ENCODE measurements at regions not wholly inside any gene's neighbourhood (a gene's known extent, or its start where the extent isn't known, plus 50 kb on each side); places are given as distances from the start of the nearest gene placed in this dataset.

- no peak for TF ChIP-seq SIN3A (IDR thresholded peaks at IDR 0.05; ENCODE audit: borderline replicate concordance, insufficient read depth, low read length)
Measured at GRCh38 chr6:112591329-112591728, 244.2 kb downstream of the RFPL4B start.

- TF ChIP-seq FOXP2 (optimal IDR thresholded peaks at IDR 0.05; ENCODE audit: borderline replicate concordance, extremely low read depth, extremely low read length, insufficient read depth) (no peak), SIN3A (IDR thresholded peaks at IDR 0.05; ENCODE audit: borderline replicate concordance, insufficient read depth, low read length) (no peak), TAF1 (IDR thresholded peaks at IDR 0.05; ENCODE audit: borderline replicate concordance, insufficient read depth, low read length) (no peak), POLR2AphosphoS5 (IDR thresholded peaks at IDR 0.05; ENCODE audit: low read depth, low read length) (no peak)
- TF ChIP-seq, protein P1, sequence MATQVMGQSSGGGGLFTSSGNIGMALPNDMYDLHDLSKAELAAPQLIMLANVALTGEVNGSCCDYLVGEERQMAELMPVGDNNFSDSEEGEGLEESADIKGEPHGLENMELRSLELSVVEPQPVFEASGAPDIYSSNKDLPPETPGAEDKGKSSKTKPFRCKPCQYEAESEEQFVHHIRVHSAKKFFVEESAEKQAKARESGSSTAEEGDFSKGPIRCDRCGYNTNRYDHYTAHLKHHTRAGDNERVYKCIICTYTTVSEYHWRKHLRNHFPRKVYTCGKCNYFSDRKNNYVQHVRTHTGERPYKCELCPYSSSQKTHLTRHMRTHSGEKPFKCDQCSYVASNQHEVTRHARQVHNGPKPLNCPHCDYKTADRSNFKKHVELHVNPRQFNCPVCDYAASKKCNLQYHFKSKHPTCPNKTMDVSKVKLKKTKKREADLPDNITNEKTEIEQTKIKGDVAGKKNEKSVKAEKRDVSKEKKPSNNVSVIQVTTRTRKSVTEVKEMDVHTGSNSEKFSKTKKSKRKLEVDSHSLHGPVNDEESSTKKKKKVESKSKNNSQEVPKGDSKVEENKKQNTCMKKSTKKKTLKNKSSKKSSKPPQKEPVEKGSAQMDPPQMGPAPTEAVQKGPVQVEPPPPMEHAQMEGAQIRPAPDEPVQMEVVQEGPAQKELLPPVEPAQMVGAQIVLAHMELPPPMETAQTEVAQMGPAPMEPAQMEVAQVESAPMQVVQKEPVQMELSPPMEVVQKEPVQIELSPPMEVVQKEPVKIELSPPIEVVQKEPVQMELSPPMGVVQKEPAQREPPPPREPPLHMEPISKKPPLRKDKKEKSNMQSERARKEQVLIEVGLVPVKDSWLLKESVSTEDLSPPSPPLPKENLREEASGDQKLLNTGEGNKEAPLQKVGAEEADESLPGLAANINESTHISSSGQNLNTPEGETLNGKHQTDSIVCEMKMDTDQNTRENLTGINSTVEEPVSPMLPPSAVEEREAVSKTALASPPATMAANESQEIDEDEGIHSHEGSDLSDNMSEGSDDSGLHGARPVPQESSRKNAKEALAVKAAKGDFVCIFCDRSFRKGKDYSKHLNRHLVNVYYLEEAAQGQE (IDR thresholded peaks at IDR 0.05; ENCODE audit: insufficient read depth in 1 of 2, low read depth in 2 of 2, low read length in 2 of 2) = no peak
Measured at GRCh38 chr6:112592159-112592558, 245.0 kb downstream of the RFPL4B start.

- TF ChIP-seq SIN3A (IDR thresholded peaks at IDR 0.05; ENCODE audit: borderline replicate concordance, insufficient read depth, low read length) = no peak
- TF ChIP-seq TAF1 (IDR thresholded peaks at IDR 0.05; ENCODE audit: borderline replicate concordance, insufficient read depth, low read length) = no peak
- no peak for TF ChIP-seq POLR2AphosphoS5 (IDR thresholded peaks at IDR 0.05; ENCODE audit: low read depth, low read length)
- TF ChIP-seq, protein P1 (IDR thresholded peaks at IDR 0.05; ENCODE audit: insufficient read depth in 1 of 2, low read depth in 2 of 2, low read length in 2 of 2) = no peak
- no peak for TF ChIP-seq FOXP2 (optimal IDR thresholded peaks at IDR 0.05; ENCODE audit: borderline replicate concordance, extremely low read depth, extremely low read length, insufficient read depth)
Measured at GRCh38 chr6:112594886-112595594, 247.9 kb downstream of the RFPL4B start.

DNA sequence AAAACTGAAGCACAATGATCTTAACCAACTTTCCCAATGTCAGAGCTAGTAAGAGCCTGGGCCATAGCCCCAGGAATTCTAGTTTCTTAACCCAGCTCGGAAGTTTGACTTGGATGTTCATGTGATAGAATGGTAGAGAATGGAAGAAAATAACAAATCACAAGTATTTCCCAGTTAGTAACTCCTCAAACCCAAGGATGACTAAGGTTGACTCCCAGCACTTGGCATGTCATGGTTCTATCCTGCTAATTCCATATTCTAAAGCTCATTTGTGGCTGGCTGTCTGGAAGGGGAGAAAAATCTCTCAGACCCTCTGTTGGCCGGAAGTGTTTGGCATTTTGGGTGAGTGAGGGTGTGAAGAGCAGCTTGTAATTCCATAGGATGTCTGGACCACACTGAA, 248.7 kb downstream of the RFPL4B start:
- no peak for TF ChIP-seq TAF1 (IDR thresholded peaks at IDR 0.05; ENCODE audit: borderline replicate concordance, insufficient read depth, low read length)
- TF ChIP-seq, protein P1 (IDR thresholded peaks at IDR 0.05; ENCODE audit: insufficient read depth in 1 of 2, low read depth in 2 of 2, low read length in 2 of 2) = no peak
- TF ChIP-seq SIN3A (IDR thresholded peaks at IDR 0.05; ENCODE audit: borderline replicate concordance, insufficient read depth, low read length) = no peak
- TF ChIP-seq FOXP2 (optimal IDR thresholded peaks at IDR 0.05; ENCODE audit: borderline replicate concordance, extremely low read depth, extremely low read length, insufficient read depth) = no peak
- TF ChIP-seq POLR2AphosphoS5 (IDR thresholded peaks at IDR 0.05; ENCODE audit: low read depth, low read length) = no peak

DNA sequence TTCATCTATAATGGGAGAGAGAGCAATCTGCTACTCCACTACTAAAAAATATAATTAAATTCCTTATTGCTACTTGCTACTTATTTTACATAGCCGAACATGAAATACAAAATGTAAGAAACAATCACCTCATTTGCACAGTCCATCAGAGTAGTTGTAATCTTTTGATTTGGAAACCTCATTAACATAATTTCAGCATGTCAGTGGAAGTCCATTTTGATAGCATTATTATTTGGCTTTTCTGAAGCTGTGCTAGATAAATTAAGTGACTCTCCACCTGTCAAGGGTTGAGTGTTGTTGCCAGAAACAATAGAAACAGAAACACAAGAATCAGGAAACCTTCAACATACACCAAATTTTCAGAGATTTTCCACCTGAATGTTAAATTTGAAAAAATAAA, 250.0 kb downstream of the RFPL4B start:
- no peak for TF ChIP-seq TAF1 (IDR thresholded peaks at IDR 0.05; ENCODE audit: borderline replicate concordance, insufficient read depth, low read length)
- TF ChIP-seq POLR2AphosphoS5 (IDR thresholded peaks at IDR 0.05; ENCODE audit: low read depth, low read length) = no peak
- TF ChIP-seq, protein P1 (IDR thresholded peaks at IDR 0.05; ENCODE audit: insufficient read depth in 1 of 2, low read depth in 2 of 2, low read length in 2 of 2) = no peak
- TF ChIP-seq FOXP2 (optimal IDR thresholded peaks at IDR 0.05; ENCODE audit: borderline replicate concordance, extremely low read depth, extremely low read length, insufficient read depth) = no peak
- no peak for TF ChIP-seq SIN3A (IDR thresholded peaks at IDR 0.05; ENCODE audit: borderline replicate concordance, insufficient read depth, low read length)
